GM21515 (cell line): ENCODE measurements at regions not wholly inside any gene's neighbourhood (a gene's known extent, or its start where the extent isn't known, plus 50 kb on each side); places are given as distances from the start of the nearest gene placed in this dataset.
A peak's percentile ranks its signal among the peaks of the same experiment; 100 is the strongest.

Experiments used
- ATAC-seq: cut with Tn5 transposase; IDR thresholded peaks from one replicate; pipeline ENCODE4 v1.9.1; 2021; ENCODE audit not compliant: unreplicated experiment

DNA sequence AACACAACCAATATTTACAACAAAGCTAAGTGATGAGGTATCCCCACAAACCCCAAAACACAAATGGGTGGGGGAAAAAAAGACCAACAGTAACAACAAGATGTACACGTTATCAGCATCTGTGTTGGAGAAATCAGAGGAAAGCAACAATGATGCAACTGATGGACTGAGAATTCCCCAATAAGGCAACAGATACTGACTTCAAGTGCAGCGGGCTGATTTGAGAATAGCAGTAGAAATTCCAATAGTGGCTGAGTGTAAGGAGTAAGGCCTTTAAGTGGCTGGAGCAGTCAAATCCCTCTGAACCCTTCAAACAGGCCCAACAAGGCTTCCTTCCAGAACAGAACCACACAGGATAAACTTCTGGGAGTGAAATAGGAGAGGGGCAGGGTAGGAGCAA, 97.6 kb downstream of the TM2D1 start:
- ATAC-seq: no peak

GRCh38 chr1:61626816-61627215, 98.1 kb downstream of the TM2D1 start:
- ATAC-seq: no peak

DNA sequence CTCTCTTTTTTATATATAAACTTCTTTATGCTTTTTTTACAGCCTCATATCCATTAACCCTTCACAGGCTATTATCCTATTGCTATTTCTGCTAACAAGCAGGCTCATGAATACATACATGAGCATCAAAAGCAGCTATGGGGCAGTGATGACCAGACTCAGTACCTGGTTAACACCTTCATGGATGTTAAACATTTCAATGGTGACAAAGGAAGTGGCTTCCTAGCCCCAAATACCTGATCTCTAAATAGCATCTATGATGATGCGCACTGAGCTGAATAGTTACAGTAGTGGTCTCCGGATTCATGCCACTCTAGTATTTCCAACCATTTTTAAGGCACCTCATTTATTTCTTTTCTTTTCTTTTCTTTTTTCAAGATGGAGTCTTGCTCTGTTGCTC, 101.1 kb downstream of the TM2D1 start:
- no peak for ATAC-seq

GRCh38 chr1:61620536-61620935, 104.4 kb downstream of the TM2D1 start:
- ATAC-seq: no peak

DNA sequence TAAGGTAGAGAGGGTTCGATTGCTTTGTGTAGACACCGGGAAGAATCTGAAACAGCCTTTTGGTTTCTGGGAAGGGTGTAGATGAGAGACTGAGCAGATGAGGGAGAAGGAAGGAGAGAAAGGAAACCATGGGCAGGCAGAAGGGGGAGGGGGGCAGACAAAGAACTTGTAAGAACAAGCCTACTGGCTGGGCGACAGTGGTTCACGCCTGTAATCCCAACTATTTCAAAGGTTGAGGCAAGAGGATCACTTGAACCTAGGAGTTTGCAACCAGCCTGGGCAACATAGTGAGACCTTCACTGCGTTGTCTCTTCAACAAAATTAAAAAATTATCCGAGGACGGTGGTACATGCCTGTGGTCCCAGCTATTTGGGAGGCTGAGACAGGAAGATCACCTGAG, 106.2 kb downstream of the TM2D1 start:
- no peak for ATAC-seq

GRCh38 chr1:61618193-61618592, 106.7 kb downstream of the TM2D1 start:
- ATAC-seq: no peak

DNA sequence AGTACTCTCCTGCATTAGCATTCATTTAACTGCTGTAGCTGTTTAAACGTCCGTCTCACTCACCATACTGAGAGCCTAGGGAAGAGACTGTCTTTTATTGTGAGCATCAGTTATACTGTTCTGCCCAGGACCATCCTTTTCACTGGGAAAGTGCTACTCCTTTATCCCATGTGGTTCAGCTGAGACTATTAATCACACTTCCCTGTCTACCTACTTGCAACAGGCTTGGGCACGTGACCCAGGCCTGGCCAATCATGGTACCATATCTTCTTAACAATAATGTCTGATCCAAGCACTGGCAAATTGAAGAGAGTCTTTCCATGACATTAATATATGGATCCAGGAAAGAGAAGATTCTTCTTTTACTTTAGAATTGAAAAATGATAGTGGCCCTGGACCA, 108.1 kb downstream of the TM2D1 start:
- no peak for ATAC-seq

DNA sequence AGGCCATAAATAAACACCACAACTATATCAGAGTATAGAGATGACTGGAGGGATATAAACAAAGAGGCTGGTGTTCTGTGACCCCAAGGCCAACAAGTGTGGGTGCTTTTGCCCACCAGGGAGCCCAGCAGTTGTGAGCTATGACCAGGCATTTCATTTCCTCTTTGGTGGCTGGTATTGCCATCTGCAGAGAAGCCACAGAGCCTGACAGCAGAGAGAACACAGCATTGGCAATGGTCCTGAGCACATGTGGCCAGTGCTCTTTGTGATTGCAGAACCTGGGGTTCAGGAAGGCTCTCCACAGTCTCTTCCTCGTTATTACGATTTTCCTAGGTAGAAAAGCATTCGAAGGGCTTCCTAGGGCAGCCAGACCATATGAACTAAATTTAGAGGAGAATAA, 112.3 kb downstream of the TM2D1 start:
- no peak for ATAC-seq

GRCh38 chr1:61609040-61609439, 115.9 kb downstream of the TM2D1 start:
- ATAC-seq: no peak

DNA sequence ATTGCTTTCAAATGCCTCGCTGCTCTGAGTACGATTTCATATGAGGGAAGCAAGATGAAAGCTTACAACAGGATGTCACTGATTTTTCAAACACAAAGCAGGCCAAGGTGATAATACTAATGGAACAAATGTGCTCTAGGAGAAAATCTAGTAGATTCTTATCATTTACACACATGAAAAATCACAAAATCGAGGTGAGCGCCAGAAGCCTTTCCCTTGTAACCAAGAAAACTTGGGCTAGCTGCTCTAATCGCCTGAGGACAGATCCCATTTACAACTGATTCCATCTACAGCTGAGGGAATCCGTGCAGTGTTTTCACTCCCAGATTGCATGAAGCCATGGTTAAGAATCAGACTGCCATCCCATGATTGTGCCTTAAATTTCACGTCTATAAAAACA, 117.5 kb downstream of the TM2D1 start:
- ATAC-seq: no peak

- ATAC-seq: no peak
Observed at GRCh38 chr1:61606448-61607312, 118.3 kb downstream of the TM2D1 start.

DNA sequence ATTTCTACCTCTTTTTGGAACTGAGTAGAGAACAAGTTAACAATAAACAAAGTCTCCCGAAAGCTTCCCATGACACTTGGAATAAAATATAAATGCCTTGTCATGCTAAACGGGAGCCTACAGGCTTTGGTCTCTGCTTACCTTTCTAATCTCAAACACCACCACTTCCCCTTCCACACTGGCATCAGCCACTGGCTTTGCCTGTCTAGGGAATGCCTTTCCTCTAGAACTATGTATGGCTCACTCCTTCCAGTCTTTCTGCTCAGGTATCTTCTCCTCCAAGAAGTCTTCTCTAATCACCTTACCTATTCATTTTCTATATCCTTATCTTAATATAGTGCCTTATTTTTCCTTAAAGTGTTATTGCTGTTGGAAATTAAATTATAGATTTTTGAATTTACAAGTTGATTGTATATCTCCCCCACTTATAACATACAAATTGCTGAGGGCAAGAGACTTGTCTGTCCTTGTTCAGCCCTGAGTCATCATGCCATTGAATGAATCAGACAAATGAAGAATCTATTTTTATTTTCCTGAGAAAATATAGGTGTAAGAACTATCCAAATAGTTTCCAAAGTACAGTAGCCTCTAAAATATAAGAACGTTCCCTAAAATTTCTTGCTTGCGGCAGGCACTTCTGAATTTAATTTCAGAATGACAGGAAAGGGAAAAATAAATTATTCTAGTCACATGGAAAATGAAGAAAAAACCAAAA, 119.2 kb downstream of the TM2D1 start:
- ATAC-seq: no peak

- no peak for ATAC-seq
Observed at GRCh38 chr1:61604684-61605083, 120.3 kb downstream of the TM2D1 start.

- no peak for ATAC-seq
Observed at GRCh38 chr1:61604261-61604660, 120.7 kb downstream of the TM2D1 start.

- ATAC-seq: no peak
Observed at GRCh38 chr1:61602663-61603062, 122.3 kb downstream of the TM2D1 start.

GRCh38 chr1:61597601-61598000, 127.3 kb downstream of the TM2D1 start:
- no peak for ATAC-seq

DNA sequence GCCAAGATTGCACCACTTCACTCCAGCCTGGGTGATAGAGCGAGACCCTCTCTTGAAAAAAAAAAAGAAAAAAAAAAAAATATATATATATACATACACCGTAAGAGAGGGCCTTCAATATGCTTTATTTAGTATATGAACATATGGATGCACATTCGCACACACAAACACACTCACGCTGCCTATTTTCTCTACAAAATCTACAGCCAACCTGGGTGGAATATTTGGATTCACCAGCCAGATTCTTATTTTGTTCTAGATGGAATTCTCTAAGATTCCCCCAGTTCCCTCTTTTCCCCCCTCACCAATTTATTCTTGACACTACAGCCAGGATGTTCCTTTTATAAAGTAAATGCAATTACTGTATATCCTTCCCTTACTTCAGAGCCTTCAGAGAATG, 131.6 kb downstream of the TM2D1 start:
- no peak for ATAC-seq

DNA sequence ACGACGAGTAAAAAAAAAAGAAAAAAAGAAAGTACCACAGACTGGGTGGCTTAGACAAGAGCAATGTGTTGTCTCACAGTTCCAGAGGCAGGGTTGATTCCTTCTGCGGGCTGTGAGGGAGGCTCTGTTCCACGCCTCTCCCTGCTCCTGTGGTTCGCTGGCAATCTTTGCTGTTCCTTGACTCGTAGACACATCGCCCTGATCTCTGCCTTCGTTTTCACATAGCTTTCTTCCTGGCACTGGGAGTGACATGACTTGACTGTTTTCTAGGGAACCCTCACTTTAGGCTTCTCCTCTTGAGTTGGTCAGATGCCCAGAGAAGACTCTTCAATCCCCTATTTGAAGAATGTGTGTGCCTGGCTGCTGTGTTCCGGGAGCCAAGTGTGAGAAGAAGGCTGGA, 133.6 kb downstream of the TM2D1 start:
- ATAC-seq: no peak

DNA sequence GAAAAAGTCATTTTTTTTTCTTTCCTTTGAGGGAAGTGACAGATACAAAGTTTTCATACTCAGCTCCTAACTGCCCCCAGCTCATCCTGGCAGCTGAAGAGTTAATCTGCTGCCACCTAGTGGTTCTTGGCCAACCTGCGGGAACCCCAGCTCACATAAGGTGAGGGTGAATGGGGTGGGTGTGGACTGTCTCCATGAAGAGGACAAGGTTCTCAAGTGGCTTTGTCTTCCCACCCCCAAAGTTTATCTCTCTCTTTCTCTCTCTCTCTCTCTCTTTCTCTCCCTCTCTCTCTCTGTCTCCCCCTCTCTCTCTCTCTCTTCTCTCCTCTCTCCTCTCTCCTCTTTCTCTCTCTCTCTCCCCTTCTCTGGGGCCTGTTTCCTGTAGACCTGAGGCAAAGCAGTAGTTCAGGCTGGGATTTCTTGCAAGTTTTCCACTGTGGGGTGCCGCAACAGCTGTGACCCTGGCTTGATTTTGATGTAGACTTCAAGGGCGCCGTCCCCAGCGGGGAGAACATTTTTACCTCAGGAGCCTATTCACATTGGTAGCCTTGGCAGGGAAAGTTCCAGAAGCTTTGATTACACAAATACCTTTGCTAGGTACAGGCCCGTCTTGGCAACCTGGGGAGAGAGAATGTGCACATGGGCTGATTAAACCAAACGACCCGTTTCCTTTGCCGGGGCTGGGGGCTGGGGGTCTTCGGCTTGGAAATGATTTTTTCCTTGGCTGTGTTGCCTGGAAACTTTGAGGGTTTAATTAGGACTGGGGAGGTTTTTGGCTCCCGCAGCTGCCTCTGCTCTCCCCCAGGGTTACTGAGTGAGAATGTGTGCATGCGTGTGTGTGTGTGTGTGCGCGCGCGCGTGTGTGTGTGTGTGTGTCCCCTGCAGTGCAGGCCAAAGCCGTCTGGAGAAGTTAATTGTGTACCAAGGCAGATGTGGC, 135.9 kb downstream of the TM2D1 start:
- peak; percentile 95 for ATAC-seq

DNA sequence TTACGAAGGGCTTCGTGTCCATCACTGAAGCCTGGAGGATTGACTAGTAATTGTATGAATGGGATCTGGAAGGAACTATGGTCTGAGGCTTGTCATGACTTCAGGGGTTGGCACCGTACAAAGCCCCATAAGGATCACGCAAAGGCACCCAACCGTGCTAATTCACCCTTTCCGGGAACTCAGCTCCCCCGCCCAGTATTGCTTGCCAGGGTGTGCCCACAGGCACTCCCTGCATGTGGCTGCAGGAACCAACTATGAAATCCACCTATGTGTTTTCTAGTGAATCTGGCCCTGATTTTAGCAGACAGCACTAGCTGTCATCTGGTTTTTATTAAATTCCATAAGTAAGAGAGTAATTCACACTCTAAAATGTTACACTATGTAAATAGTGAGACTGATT, 139.2 kb downstream of the TM2D1 start:
- no peak for ATAC-seq

GRCh38 chr1:61583703-61584102, 141.2 kb downstream of the TM2D1 start:
- no peak for ATAC-seq
